ENCODE measurements at regions not wholly inside any gene's neighbourhood (a gene's known extent, or its start where the extent isn't known, plus 50 kb on each side); places are given as distances from the start of the nearest gene placed in this dataset.

DNA sequence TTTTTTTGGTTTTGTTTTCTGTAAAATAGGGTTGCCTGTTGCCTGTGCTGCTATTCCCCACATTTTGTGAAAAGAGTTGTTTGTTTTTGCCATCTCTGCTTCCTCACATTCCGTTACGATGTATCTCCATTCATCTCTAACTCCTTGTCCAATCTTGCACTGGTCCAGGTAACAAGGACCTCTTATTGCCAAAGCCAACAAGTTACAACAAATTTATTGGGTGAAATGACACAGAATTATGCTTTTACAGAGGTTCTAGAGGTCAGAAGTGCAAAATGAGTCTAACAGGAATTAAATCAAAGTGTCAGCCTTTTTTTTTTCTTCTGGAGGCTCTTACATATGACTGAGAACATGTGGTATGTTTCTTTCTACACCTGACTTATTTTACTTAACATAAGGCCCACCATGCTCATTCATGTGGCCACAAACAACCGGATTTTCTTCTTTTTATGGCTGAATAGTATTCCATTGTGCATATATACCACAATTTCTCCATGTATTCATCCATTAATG lies 787.9 kb upstream of the B3GALT2 start:
- H3K4me1 ChIP-seq (ENCODE audit: insufficient read depth, low read length, severe bottlenecking): peaks cover 3% of the 10 kb centered on the region
- H3K9me2 ChIP-seq (ENCODE audit: low read depth, low read length): no peaks in the 10 kb centered on the region
- H3K27me3 ChIP-seq (ENCODE audit: insufficient read depth, low read length): no peaks in the 10 kb centered on the region
- H3K9ac ChIP-seq (ENCODE audit: low read length): no peak overlapping the region
- H3F3A ChIP-seq (ENCODE audit: insufficient read depth, low read length): no peaks in the 10 kb centered on the region
- H3K9me3 ChIP-seq (ENCODE audit: low read length): no peaks in the 10 kb centered on the region
- no peak overlapping the region for H3K27ac ChIP-seq (ENCODE audit: low read depth, low read length, poor library complexity, severe bottlenecking)
- no peak overlapping the region for H3K4me2 ChIP-seq (ENCODE audit: low read length)
- H3K36me3 ChIP-seq (ENCODE audit: insufficient read depth, low read length): no peaks in the 10 kb centered on the region
- no peak overlapping the region for H3K4me3 ChIP-seq (ENCODE audit: low read depth, low read length, poor library complexity, severe bottlenecking)
- TF ChIP-seq, protein P1, sequence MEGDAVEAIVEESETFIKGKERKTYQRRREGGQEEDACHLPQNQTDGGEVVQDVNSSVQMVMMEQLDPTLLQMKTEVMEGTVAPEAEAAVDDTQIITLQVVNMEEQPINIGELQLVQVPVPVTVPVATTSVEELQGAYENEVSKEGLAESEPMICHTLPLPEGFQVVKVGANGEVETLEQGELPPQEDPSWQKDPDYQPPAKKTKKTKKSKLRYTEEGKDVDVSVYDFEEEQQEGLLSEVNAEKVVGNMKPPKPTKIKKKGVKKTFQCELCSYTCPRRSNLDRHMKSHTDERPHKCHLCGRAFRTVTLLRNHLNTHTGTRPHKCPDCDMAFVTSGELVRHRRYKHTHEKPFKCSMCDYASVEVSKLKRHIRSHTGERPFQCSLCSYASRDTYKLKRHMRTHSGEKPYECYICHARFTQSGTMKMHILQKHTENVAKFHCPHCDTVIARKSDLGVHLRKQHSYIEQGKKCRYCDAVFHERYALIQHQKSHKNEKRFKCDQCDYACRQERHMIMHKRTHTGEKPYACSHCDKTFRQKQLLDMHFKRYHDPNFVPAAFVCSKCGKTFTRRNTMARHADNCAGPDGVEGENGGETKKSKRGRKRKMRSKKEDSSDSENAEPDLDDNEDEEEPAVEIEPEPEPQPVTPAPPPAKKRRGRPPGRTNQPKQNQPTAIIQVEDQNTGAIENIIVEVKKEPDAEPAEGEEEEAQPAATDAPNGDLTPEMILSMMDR (IDR thresholded peaks at IDR 0.05; ENCODE audit: low read length): no peak
- TF ChIP-seq EZH2 (IDR thresholded peaks at IDR 0.05; ENCODE audit: borderline replicate concordance, low read length): no peak
- H3K79me2 ChIP-seq (ENCODE audit: insufficient read depth, low read length): no peaks in the 10 kb centered on the region
- no peaks in the 10 kb centered on the region for H4K20me1 ChIP-seq (ENCODE audit: insufficient read depth, low read length)
- H2AFZ ChIP-seq (ENCODE audit: low read length): no peak overlapping the region

DNA sequence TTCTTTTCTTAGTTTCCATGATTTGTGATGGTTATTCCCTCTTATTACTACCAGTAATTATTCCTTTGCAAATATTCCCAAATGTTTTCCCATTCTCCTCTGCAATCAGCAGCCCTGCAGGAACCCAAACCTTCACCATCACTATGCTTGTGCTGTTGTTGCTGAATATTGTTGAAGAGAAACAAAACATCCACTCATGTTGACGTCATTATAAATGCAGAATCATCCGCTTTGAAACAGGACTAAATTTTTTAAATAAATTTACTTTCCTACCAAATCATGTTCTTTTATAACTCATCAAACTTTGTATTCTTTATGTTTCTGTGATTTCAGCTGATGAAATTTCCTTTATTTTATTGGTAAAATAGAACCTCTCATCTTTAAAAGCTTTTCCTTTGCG lies 787.0 kb upstream of the B3GALT2 start:
- Histone ChIP-seq H3K27ac (ENCODE audit: low read depth, low read length, poor library complexity, severe bottlenecking) (no peak overlapping the region), H3K27me3 (ENCODE audit: insufficient read depth, low read length) (no peaks in the 10 kb centered on the region), H3K4me3 (ENCODE audit: low read depth, low read length, poor library complexity, severe bottlenecking) (no peak overlapping the region), H3K9ac (ENCODE audit: low read length) (no peak overlapping the region), H3K9me3 (ENCODE audit: low read length) (no peaks in the 10 kb centered on the region), H3K36me3 (ENCODE audit: insufficient read depth, low read length) (no peaks in the 10 kb centered on the region), H4K20me1 (ENCODE audit: insufficient read depth, low read length) (no peaks in the 10 kb centered on the region), H3K79me2 (ENCODE audit: insufficient read depth, low read length) (no peaks in the 10 kb centered on the region), H3K4me2 (ENCODE audit: low read length) (no peak overlapping the region), H2AFZ (ENCODE audit: low read length) (no peak overlapping the region), H3K9me2 (ENCODE audit: low read depth, low read length) (no peaks in the 10 kb centered on the region), H3K4me1 (ENCODE audit: insufficient read depth, low read length, severe bottlenecking) (peaks cover 3% of the 10 kb centered on the region), H3F3A (ENCODE audit: insufficient read depth, low read length) (no peaks in the 10 kb centered on the region)
- TF ChIP-seq, protein P1 (IDR thresholded peaks at IDR 0.05; ENCODE audit: low read length): no peak
- no peak for TF ChIP-seq EZH2 (IDR thresholded peaks at IDR 0.05; ENCODE audit: borderline replicate concordance, low read length)

DNA sequence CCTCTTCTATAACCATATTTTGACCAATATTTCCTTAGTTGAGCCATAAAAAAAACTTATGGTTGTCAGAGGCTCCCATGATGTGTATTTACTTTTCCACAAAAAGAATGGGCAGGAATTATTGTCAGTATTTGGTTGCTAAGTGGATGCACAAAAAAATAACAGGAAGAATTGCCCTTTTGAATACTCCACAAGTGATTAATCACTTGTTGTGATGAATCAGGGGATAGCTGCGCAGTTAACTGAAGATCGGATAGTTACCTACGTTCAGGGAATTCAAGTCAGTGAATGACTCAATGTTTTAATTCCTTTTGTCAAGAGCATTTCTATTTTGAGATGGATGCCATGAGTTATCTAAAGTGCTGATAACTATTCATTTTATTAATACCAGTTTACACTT lies 785.2 kb upstream of the B3GALT2 start:
- Histone ChIP-seq H3K4me1 (ENCODE audit: insufficient read depth, low read length, severe bottlenecking) (peaks cover 8% of the 10 kb centered on the region), H3K9me2 (ENCODE audit: low read depth, low read length) (no peaks in the 10 kb centered on the region), H3K27ac (ENCODE audit: low read depth, low read length, poor library complexity, severe bottlenecking) (no peak overlapping the region), H3K4me2 (ENCODE audit: low read length) (no peak overlapping the region), H2AFZ (ENCODE audit: low read length) (no peak overlapping the region), H3K27me3 (ENCODE audit: insufficient read depth, low read length) (no peaks in the 10 kb centered on the region), H3K9me3 (ENCODE audit: low read length) (no peaks in the 10 kb centered on the region), H3K9ac (ENCODE audit: low read length) (no peak overlapping the region), H3F3A (ENCODE audit: insufficient read depth, low read length) (no peaks in the 10 kb centered on the region), H3K36me3 (ENCODE audit: insufficient read depth, low read length) (no peaks in the 10 kb centered on the region), H4K20me1 (ENCODE audit: insufficient read depth, low read length) (no peaks in the 10 kb centered on the region), H3K79me2 (ENCODE audit: insufficient read depth, low read length) (no peaks in the 10 kb centered on the region), H3K4me3 (ENCODE audit: low read depth, low read length, poor library complexity, severe bottlenecking) (no peak overlapping the region)
- TF ChIP-seq, protein P1 (IDR thresholded peaks at IDR 0.05; ENCODE audit: low read length): no peak
- TF ChIP-seq EZH2 (IDR thresholded peaks at IDR 0.05; ENCODE audit: borderline replicate concordance, low read length): no peak
